GM18873 (cell line): ENCODE measurements at regions not wholly inside any gene's neighbourhood (a gene's known extent, or its start where the extent isn't known, plus 50 kb on each side); places are given as distances from the start of the nearest gene placed in this dataset.

Experiments used
- ATAC-seq: cut with Tn5 transposase; IDR thresholded peaks from one replicate; pipeline ENCODE4 v1.9.1; 2021; ENCODE audit warnings: mild to moderate bottlenecking, moderate library complexity, moderate number of reproducible peaks; ENCODE audit not compliant: unreplicated experiment, low FRiP score

GRCh38 chr1:101153692-101154091 lies 83.1 kb upstream of the S1PR1 start:
- no peak for ATAC-seq

- no peak for ATAC-seq
Observed at GRCh38 chr1:101152633-101153032, 84.2 kb upstream of the S1PR1 start.

GRCh38 chr1:101151286-101151685 lies 85.5 kb upstream of the S1PR1 start:
- no peak for ATAC-seq

- no peak for ATAC-seq
Observed at GRCh38 chr1:101150670-101151069, 86.1 kb upstream of the S1PR1 start.

- no peak for ATAC-seq
Observed at GRCh38 chr1:101150266-101150665, 86.6 kb upstream of the S1PR1 start.

- ATAC-seq, result no peak
Observed at GRCh38 chr1:101148980-101149379, 87.8 kb upstream of the S1PR1 start.

- ATAC-seq, result no peak
Observed at GRCh38 chr1:101147381-101147780, 89.4 kb upstream of the S1PR1 start.

GRCh38 chr1:101145449-101145820 lies 91.4 kb upstream of the S1PR1 start:
- no peak for ATAC-seq

GRCh38 chr1:101144671-101145448 lies 92.0 kb upstream of the S1PR1 start:
- no peak for ATAC-seq

- no peak for ATAC-seq
Observed at GRCh38 chr1:101142244-101142643, 94.6 kb upstream of the S1PR1 start.

- ATAC-seq, result no peak
Observed at GRCh38 chr1:101141376-101141775, 95.4 kb upstream of the S1PR1 start.

- ATAC-seq, result no peak
Observed at GRCh38 chr1:101139821-101140718, 96.7 kb upstream of the S1PR1 start.

- ATAC-seq, result no peak
Observed at GRCh38 chr1:101139130-101139529, 97.7 kb upstream of the S1PR1 start.

- ATAC-seq, result no peak
Observed at GRCh38 chr1:101137144-101138126, 99.4 kb upstream of the S1PR1 start.

- ATAC-seq, result peak; percentile 62
Observed at GRCh38 chr1:101136739-101137138, 100.1 kb upstream of the S1PR1 start.

GRCh38 chr1:101136271-101136670 lies 100.5 kb upstream of the S1PR1 start:
- no peak for ATAC-seq

- ATAC-seq, result no peak
Observed at GRCh38 chr1:101135526-101135925, 101.3 kb upstream of the S1PR1 start.

- no peak for ATAC-seq
Observed at GRCh38 chr1:101131239-101131843, 105.5 kb upstream of the S1PR1 start.

GRCh38 chr1:101130673-101131072 lies 105.1 kb upstream of the DPH5 start:
- ATAC-seq, result no peak

GRCh38 chr1:101128846-101129245 lies 103.3 kb upstream of the DPH5 start:
- no peak for ATAC-seq
